ENCODE measurements at regions not wholly inside any gene's neighbourhood (a gene's known extent, or its start where the extent isn't known, plus 50 kb on each side); places are given as distances from the start of the nearest gene placed in this dataset.

DNA sequence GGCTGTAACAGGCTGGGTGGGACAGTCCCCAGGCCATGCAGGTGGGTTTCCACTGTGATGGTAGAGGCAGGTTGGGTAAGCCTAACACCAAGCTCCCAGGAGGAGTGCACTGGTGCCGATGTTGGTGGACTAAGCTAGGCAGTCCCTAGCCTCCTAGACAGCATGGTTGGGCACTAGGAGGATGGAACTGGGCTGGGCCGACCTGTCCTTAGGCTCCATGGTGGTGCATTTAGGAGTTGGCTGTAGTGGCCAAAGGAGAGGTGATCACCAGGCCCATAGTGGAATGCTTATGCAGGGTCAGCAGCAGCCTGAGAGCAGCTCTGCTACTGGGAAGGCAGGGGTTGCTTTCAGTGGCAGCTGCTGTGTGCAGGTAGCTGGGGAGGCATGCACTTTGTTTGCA, 247.7 kb upstream of the CNTNAP2 start:
- Histone ChIP-seq H3K27me3 (ENCODE audit: control insufficient read depth, extremely low read depth, insufficient read depth, low read length) (no peaks in the 10 kb centered on the region), H3K4me1 (ENCODE audit: control insufficient read depth, extremely low read depth, insufficient read depth, low read length) (no peaks in the 10 kb centered on the region), H4K20me1 (ENCODE audit: control insufficient read depth, extremely low read depth, insufficient read depth, low read length) (no peaks in the 10 kb centered on the region), H3K9me1 (ENCODE audit: control insufficient read depth, extremely low read depth, insufficient read depth, low read length) (no peaks in the 10 kb centered on the region), H3K4me2 (ENCODE audit: control insufficient read depth, extremely low read depth, insufficient read depth, low read depth, low read length) (no peak overlapping the region), H3K27ac (ENCODE audit: control insufficient read depth, insufficient read depth, low read length) (no peak overlapping the region), H2AFZ (ENCODE audit: control insufficient read depth, low read length) (no peak overlapping the region), H3K4me3 (ENCODE audit: control insufficient read depth in 2 of 3, extremely low read depth in 1 of 3, insufficient read depth in 2 of 3, low read depth in 1 of 3, low read length in 3 of 3) (no peak overlapping the region), H3K9me3 (ENCODE audit: control insufficient read depth, low read depth, low read length) (peaks cover 4% of the 10 kb centered on the region), H3K9ac (ENCODE audit: control insufficient read depth, extremely low read depth, insufficient read depth, low read length) (no peak overlapping the region), H3K36me3 (ENCODE audit: control insufficient read depth in 2 of 2, extremely low read depth in 1 of 2, insufficient read depth in 2 of 2, low read length in 2 of 2) (no peaks in the 10 kb centered on the region), H3K79me2 (ENCODE audit: control insufficient read depth, insufficient read depth, low read length) (no peaks in the 10 kb centered on the region)
- dilution Hi-C loops (cut with MboI; ENCODE audit: extremely low pct_ligation_motif_present, low sequenced_read_pairs): no loop called here
- no peak for DNase-seq (ENCODE audit: low read depth, low spot score)
- FAIRE-seq: no peak
- TF ChIP-seq, protein P1, sequence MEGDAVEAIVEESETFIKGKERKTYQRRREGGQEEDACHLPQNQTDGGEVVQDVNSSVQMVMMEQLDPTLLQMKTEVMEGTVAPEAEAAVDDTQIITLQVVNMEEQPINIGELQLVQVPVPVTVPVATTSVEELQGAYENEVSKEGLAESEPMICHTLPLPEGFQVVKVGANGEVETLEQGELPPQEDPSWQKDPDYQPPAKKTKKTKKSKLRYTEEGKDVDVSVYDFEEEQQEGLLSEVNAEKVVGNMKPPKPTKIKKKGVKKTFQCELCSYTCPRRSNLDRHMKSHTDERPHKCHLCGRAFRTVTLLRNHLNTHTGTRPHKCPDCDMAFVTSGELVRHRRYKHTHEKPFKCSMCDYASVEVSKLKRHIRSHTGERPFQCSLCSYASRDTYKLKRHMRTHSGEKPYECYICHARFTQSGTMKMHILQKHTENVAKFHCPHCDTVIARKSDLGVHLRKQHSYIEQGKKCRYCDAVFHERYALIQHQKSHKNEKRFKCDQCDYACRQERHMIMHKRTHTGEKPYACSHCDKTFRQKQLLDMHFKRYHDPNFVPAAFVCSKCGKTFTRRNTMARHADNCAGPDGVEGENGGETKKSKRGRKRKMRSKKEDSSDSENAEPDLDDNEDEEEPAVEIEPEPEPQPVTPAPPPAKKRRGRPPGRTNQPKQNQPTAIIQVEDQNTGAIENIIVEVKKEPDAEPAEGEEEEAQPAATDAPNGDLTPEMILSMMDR (optimal IDR thresholded peaks at IDR 0.05 in 1 of 3, IDR thresholded peaks at IDR 0.05 in 1 of 3, conservative IDR thresholded peaks at IDR 0.05 in 1 of 3; ENCODE audit: extremely low read depth in 1 of 3, insufficient read depth in 2 of 3, low read length in 3 of 3): no peak
- no peak for TF ChIP-seq EZH2 (IDR thresholded peaks at IDR 0.05; ENCODE audit: low read length)

DNA sequence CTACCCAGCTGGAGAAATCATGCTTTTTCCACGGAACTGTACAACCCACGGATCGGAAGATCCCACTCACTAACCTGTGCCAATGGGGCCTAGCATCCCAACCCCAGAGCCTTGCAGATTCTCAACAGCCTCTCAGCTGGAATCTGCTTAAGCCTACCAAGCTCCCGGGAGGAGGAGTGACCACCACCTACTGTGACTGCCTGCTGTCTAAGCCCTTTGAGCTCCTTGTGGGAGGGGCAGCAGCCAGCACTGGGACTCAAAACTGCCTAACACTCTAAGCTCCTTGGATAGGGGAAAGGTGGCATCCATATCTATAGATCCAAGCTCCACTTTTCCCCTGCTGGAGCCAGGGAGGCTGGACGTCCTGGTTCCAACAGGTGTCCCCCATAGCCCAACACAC, 254.4 kb upstream of the CNTNAP2 start:
- Histone ChIP-seq H3K27me3 (ENCODE audit: control insufficient read depth, extremely low read depth, insufficient read depth, low read length) (no peaks in the 10 kb centered on the region), H3K4me3 (ENCODE audit: control insufficient read depth in 2 of 3, extremely low read depth in 1 of 3, insufficient read depth in 2 of 3, low read depth in 1 of 3, low read length in 3 of 3) (no peak overlapping the region), H2AFZ (ENCODE audit: control insufficient read depth, low read length) (no peak overlapping the region), H3K4me1 (ENCODE audit: control insufficient read depth, extremely low read depth, insufficient read depth, low read length) (no peaks in the 10 kb centered on the region), H3K36me3 (ENCODE audit: control insufficient read depth in 2 of 2, extremely low read depth in 1 of 2, insufficient read depth in 2 of 2, low read length in 2 of 2) (no peaks in the 10 kb centered on the region), H3K4me2 (ENCODE audit: control insufficient read depth, extremely low read depth, insufficient read depth, low read depth, low read length) (no peak overlapping the region), H3K79me2 (ENCODE audit: control insufficient read depth, insufficient read depth, low read length) (no peaks in the 10 kb centered on the region), H3K27ac (ENCODE audit: control insufficient read depth, insufficient read depth, low read length) (no peak overlapping the region), H3K9ac (ENCODE audit: control insufficient read depth, extremely low read depth, insufficient read depth, low read length) (no peak overlapping the region), H4K20me1 (ENCODE audit: control insufficient read depth, extremely low read depth, insufficient read depth, low read length) (no peaks in the 10 kb centered on the region), H3K9me3 (ENCODE audit: control insufficient read depth, low read depth, low read length) (no peaks in the 10 kb centered on the region), H3K9me1 (ENCODE audit: control insufficient read depth, extremely low read depth, insufficient read depth, low read length) (no peaks in the 10 kb centered on the region)
- FAIRE-seq (no peak), DNase-seq (ENCODE audit: low read depth, low spot score) (no peak)
- TF ChIP-seq, protein P1 (optimal IDR thresholded peaks at IDR 0.05 in 1 of 3, IDR thresholded peaks at IDR 0.05 in 1 of 3, conservative IDR thresholded peaks at IDR 0.05 in 1 of 3; ENCODE audit: extremely low read depth in 1 of 3, insufficient read depth in 2 of 3, low read length in 3 of 3): no peak
- no peak for TF ChIP-seq EZH2 (IDR thresholded peaks at IDR 0.05; ENCODE audit: low read length)
- dilution Hi-C loops (cut with MboI; ENCODE audit: extremely low pct_ligation_motif_present, low sequenced_read_pairs): no loop called here

Measured in keratinocyte (primary cell).